NCI-H2171 (cell line): ENCODE measurements at regions not wholly inside any gene's neighbourhood (a gene's known extent, or its start where the extent isn't known, plus 50 kb on each side); places are given as distances from the start of the nearest gene placed in this dataset.
"Not testable (repeated sequence)": the region's sequence is repeated elsewhere in the genome, so short reads cannot be mapped to it uniquely, and the experiment has no call there.

ENCODE experiments used
- DNase-seq: peaks from one replicate; lab custom pipeline; 2025; lab: John Stamatoyannopoulos, UW

DNA sequence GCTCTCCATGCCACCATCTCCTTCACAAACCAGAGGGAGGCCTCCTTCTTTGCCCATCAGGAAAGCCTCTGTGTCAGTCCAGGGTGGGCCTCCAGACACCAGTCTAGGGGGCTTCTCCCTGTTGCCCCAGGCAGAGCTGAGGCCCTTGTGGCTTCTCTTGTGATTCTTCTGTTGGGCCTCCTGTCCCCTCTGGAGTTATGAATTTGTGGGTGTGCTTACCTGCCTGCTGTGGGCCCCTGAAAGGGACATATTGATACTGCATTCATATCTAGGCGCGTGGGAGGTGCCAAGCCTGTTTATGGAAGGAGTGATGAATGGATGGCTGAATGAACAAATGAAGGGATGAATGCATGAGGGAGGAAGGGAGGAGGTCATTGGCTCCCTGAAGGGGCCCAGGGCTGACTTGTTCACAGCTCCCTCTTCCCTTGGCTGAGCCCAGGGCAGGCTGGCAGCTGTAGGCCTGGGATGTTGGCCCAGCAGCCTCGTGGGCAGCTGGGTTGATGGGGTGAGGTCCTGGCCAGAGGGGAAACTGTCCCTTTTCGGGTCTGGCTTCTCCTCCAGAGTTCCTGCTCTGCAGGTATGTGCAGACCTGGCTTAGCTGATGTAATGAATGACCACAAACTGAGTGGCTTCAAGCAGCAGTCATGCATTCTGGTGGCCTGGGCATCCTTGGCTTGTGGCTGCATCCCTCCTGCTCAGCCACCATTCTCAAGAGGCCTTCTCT is 195.4 kb downstream of the GOLGA6L6 start:
- DNase-seq, result no peak

DNA sequence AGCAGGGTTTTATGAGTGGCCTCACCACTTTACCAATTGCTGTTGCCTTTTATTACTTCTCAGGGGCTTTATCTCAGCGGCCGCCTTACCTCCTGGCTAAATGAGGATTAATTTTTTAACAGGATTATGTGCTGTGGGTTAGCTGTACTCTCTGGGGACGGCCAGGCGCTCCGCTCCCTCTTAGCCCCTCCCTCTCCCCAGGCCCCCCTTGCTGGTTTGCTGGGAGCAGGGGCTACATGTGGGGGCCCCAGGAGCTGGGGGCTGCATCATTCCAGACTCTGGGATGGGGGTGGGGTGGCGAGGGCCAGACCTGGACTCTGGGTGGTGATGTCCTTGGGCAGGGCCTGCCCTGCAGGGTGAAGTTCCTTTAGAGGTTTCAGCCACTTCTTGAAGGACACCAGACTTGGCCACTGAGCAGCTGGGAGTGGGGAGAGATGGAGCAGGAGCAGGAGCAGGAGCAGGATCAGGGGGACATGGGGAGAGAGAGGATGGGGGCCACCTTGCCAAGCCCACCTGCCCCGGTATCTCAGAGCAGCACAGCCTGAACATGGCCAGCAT is 196.1 kb downstream of the GOLGA6L6 start:
- DNase-seq, result no peak

DNA sequence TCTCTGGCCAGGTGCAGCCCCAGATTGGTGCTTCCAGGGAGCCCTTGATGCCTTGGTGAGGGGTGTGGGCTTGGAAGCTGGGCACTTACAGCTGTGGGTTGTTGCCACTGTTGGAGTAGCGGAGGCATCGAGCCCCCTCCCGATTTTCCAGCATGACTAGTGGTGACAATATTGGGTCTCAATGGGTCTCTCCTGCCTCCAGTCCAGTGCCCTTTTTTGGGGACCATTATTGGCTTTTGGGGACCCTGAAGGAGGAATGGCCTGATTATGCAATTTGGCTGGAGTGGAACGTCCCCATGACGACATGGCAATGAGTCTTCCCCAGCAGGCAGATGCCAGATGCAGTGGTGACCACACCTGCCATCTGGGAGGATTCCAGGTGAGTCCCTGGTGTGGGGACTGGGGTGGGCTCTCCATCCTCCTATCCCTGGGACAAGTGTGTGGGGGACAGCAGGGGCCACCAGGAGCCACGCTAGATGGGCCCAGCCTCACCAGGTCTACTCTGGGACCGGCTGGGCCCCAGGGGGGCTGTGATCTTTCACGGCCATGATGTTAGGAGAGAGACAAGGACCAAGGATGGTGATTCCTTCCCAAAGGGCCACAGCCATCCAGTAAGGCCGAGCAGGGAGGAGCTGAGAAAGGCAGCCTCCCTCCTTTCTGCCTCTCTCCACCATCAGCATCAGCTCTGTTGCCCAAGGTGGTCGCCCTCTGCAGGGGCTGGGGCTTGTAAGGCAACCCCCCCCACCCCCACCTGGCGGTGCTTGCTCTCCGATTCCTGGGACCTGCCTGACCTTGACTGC is 196.8 kb downstream of the GOLGA6L6 start:
- DNase-seq, result no peak

DNA sequence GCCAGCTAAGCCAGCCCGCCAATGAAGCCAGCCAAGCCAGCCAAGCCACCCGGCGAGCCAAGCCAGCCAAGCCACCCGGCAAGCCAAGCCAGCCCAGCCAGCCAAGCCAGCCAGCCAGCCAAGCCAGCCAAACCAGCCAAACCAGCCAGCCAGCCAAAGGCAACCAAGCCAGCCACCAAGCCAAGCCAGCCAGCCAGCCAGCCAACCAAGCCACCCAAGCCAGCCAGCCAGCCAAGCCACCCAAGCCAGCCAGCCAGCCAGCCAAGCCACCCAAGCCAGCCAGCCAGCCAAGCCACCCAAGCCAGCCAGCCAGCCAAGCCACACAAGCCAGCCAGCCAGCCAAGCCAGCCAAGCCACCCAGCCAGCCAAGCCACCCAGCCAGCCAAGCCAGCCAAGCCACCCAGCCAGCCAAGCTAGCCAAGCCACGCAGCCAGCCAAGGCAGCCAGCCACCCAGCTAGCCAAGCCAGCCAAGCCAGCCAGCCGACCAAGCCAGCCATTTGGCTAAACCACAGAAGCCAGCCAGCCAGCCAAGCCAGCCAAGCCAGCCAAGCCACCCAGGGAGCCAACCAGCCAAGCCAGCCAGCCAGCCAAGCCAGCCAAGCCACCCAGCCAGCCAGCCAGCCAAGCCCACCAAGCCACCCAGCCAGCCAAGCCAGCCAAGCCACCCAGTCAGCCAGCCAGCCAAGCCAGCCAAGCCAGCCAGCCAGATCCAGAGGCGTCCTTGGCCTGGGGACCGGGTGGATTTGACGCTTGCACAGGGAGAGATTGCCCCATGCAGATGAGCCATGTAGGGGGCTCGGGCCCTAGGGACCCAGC is 198.0 kb downstream of the GOLGA6L6 start:
- DNase-seq, result not testable (repeated sequence)

DNA sequence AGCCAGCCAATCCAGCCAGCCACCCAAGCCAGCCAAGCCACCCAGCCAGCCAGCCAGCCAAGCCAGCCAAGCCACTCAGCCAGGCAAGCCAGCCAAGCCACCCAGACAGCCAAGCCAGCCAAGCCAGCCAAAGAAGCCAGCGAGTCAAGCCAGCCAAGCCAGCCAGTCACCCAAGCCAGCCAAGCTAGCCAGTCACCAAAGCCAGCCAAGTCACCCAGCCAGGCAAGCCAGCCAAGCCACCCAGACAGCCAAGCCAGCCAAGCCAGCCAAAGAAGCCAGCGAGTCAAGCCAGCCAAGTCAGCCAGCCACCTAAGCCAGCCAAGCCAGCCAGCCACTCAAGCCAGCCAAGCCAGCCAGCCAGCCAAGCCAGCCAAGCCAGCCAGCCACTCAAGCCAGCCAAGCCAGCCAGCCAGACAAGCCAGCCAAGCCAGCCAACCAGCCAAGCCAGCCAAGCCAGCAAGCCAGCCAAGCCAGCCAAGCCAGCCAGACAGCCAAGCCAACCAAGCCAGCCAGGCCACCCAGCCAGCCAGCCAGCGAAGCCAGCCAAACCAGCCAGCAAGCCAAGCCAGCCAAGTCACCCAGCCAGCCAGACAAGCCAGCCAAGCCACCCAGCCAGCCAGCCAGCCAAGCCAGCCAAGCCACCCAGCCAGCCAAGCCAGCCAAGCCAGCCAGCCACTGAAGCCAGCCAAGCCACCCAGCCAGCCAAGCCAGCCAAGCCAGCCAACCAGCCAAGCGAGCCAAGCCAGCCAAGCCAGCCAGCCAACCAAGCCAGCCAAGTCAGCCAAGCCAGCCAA is 198.8 kb downstream of the GOLGA6L6 start:
- DNase-seq, result not testable (repeated sequence)

DNA sequence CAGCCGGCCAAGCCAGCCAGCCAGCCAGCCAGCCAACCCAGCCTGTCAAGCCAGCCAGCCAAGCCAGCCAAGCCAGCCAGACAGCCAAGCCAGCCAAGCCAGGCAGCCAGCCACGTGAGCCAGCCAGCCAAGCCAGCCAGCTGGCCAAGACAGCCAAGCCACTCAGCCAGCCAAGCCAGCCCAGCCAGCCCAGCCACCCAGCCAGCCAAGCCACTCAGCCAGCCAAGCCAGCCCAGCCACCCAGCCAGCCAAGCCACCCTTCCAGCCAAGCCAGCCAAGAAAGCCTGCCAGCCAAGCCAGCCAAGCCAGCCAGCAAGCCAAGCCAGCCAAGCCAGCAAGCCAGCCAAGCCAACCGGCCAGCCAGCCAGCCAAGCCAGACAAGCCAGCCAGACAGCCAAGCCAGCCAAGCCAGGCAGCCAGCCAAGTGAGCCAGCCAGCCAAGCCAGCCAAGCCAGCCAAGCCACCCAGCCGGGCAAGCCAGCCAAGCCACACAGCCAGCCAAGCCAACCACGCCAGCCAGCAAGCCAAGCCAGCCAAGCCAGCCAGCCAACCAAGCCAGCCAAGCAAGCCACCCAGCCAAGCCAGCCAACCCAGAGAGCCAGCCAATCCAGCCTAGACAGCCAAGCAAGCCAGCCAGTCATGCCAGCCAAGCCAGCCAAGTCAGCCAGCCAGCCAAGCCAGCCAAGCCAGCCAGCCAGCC is 199.5 kb downstream of the GOLGA6L6 start:
- no peak for DNase-seq

DNA sequence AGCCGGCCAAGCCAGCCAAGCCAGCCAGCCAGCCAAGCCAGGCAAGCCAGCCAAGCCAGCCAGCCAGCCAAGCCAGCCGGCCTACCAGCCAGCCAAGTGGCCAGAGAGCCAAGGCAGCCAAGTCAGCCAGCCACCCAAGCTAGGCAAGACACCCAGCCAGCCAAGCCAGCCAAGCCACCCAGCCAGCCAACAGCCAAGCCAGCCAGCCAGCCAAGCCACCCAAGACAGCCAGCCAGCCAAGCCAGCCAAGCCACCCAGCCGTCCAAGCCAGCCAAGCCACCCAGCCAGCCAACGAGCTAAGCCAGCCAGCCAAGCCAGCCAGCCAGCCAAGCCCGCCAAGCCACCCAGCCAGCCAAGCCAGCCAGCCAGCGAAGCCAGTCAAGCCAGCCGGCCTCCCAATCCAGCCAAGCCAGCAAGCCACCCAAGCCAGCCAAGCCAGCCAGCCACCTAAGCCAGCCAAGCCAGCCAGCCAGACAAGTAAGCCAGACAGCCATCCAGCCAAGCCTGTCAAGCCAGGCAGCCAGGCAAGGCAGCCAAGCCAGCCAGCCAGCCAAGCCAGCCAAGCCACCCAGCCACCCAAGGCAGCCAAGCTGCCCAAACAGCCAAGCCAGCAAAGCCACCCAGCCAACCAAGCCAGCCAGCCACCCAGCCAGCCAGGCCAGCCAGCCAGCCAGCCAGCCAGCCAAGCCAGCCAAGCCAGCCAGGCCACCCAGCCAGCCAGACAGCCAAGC is 200.5 kb downstream of the GOLGA6L6 start:
- DNase-seq, result no peak

DNA sequence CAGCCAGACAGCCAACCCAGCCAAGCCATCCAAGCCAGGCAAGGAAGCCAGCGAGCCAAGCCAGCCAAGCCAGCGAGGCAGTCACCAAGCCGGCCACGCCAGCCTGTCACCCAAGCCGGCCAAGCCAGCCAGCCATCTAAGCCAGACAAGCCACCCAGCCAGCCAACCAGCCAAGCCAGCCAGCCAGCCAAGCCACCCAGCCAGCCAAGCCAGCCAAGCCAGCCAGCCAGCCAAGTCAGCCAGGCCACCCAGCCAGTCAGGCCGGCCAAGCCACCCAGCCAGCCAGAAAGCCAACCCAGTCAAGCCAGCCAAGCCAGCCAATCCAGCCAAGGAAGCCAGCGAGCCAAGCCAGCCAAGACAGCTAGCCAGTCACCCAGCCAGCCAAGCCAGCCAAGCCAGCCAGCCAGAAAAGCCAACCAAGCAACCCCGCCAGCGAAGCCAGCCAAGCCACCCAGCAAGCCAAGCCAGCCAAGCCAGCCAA is 201.2 kb downstream of the GOLGA6L6 start:
- no peak for DNase-seq

DNA sequence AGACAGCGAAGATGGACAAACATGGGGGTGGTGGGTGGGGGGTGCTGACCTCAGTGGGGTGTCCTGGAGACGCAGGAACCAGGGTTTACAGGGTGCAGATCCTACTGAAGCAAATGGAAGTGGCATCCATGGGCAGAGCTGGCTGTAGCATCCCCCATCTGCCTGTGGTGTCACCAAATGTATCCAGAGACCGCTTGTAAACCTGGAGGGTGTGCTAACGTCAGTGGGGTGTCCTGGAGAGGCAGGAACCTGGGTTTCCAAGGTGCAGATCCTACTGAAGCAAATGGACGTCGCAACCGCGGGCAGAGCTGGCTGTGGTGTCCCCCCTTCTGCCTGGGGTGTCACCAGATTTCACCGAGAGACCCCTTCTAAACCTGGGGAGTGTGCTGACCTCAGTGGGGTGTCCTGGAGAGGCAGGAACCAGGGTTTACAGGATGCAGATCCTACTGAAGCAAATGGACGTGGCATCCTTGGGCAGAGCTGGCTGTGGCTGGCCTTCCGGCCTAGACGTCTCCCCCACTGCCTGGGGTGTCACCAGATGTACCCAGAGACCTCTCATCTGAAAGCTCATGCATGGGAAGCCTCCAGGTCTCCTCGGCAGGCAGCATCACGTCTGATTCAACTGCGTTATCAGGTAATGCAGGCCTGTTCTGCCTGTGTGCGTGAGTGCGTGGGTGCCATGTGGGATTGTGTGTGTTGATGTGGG is 202.4 kb downstream of the GOLGA6L6 start:
- not testable (repeated sequence) for DNase-seq

DNA sequence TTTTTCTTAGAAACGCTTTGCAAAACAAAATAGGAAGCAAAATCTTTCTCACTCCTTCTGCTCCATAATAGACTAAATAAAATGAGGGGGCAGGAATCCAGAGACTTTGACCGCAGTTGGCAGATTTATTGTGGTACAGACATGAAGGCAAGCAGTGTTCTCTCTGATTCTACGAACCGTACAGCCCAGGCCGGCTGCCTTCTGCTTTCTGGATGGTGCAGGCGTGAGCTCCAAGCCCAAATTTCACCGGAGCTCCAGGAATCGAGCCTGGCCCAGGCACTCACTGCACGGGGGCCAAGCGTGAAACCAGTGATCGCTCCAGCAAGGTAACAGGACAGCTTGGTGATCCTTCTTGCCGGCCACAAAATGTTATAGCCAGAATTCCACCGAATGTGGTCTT is 202.9 kb downstream of the GOLGA6L6 start:
- not testable (repeated sequence) for DNase-seq

DNA sequence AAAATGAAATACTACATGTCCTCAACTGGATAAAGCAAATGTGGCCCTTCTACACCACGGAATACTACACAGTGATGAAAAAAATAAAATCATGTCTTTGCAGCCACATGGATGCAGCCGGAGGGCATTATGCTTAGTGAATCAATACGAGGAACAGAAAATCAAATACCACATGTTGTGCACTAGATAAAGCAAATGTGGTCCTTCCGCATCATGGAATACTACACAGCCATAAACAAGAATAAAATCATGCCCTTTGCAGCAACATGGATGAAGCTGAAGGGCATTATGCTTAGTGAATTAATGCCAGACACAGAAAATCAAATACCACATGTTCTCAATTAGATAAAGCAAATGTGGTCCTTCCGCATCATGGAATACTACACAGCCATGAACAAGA is 204.4 kb downstream of the GOLGA6L6 start:
- DNase-seq, result not testable (repeated sequence)

DNA sequence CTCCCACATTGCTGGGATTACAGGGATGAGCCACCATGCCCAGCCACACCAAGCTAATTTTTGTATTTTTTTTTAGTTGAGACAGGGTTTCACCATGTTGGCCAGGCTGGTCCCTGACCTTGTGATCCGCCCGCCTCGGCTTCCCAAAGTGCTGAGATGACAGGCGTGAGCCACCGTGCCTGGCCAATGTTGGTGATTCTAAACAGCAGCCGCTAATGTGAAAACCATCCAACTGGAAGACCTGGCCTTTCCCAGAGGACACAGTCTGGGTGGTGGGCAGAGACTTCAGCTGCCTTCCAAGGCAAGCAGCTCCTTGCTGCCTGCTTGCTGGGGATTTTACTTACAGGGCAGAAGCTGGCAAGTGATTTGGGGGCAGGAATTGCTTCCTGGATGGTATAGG is 207.1 kb downstream of the GOLGA6L6 start:
- not testable (repeated sequence) for DNase-seq

DNA sequence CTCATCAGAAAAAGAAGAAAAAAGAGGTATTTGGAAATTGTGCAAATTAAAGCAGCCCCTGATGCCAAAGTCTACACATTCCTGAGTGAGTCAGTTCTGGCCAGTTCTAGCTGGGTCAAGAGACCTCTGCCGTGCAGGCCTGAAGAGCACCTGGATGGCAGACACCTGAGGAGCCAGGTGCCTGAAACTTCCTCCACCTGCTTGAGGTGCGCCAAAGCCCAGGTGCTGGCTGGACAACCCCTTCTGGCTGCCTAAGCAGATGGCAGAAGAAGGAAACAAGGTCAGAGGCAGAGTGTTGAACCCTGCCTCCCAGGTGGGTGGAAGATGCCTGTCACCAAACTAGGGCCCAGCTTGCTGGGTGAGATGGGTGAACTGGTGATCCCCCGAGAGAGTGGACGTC is 215.8 kb downstream of the GOLGA6L6 start:
- not testable (repeated sequence) for DNase-seq

DNA sequence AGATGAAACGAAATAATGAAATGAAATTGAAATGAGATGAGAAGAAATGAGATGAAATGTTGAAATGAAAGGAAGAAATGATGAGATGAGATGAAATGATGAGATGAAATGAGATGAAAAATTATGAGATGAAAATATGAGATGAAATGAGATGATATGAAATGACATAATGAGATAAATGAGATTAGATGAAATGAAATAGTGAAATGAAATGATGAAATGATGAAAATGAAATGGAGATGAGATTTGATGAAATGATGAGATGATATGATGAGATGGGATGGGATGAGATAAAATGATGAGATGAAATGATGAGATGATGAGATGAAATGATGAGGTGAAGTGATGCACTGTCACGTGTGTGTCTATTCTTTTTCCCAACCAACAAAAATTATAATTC is 224.5 kb downstream of the GOLGA6L6 start:
- DNase-seq, result not testable (repeated sequence)

DNA sequence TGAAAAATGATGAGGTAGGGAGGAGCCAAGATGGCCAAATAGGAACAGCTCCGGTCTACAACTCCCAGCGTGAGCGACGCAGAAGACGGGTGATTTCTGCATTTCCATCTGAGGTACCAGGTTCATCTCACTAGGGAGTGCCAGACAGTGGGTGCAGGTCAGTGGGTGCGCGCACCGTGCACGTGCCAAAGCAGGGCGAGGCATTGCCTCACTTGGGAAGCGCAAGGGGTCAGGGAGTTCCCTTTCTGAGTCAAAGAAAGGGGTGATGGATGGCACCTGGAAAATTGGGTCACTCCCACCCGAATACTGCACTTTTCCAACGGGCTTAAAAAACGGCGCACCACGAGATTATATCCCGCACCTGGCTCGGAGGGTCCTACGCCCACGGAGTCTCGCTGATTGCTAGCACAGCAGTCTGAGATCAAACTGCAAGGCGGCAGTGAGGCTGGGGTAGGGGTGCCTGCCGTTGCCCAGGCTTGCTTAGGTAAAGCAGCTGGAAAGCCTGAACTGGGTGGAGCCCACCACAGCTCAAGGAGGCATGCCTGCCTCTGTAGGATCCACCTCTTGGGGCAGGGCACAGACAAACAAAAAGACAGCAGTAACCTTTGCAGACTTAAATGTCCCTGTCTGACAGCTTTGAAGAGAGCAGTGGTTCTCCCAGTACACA is 230.5 kb downstream of the GOLGA6L6 start:
- DNase-seq, result not testable (repeated sequence)

DNA sequence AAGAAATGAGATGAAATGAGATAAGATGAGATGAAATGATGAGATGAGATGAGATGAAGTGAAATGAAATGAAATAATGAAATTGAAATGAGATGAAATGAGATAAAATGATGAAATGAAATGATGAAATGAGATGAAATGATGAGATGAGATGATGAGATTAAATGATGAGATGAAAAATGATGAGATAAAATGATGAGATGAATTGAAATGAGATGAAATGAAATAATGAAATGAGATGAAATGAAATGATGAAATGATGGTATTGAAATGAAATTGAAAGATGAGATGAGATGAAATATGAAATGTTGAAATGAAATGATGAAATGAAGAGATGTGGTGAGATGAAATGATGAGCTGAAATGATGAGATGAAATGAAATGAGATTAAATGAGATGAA is 231.0 kb downstream of the GOLGA6L6 start:
- DNase-seq, result no peak

DNA sequence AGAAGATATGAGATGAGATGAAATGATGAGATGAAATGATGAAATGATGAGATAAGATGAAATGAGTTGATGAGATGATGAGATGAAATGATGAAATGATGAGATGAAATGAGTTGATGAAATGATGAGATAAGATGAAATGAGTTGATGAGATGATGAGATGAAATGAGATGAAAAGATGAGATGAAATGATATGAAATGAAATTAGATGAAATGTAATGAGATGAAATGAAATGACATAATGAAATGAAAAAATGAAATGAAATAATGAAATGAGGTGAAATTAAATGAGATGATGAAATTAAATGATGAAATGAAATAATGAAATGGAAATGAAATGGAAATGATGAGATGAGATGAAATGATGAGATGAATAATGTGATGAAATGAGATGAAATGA is 231.6 kb downstream of the GOLGA6L6 start:
- not testable (repeated sequence) for DNase-seq

DNA sequence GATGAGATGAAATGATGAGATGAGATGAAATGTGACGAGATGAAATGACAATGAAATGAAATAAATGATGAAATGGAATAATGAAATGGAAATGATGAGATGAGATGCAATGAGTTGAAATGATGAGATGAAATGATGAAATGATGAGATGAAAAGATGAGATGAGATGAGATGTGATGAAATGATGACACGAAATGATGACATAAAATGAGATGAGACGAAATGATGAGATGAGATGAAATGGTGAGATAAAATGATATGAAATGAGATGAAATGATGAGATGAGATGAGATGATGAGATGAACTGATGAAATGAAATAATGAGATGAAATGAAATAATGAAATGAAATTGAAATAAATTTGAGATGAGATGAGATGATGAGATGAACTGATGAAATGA is 232.2 kb downstream of the GOLGA6L6 start:
- not testable (repeated sequence) for DNase-seq
